Thoracic aorta (tissue), 2 donors: ENCODE measurements at regions not wholly inside any gene's neighbourhood (a gene's known extent, or its start where the extent isn't known, plus 50 kb on each side); places are given as distances from the start of the nearest gene placed in this dataset.

Experiments
- ATAC-seq: fragments of 150-250 bp; one replicate; pipeline ENCODE4 v1.8.0; 2017; ENCODE audit warnings: low read depth; ENCODE audit not compliant: insufficient number of reproducible peaks, low FRiP score
- DNase-seq: peaks from one replicate; pipeline ENCODE4 v3.0.0-alpha.2; 2020; ENCODE audit warnings: low spot score
- H3K27ac ChIP-seq, 2 donors: fragments of 200-600 bp; sonication (generic); 1 replicate in 1 of 2; 2 replicates in 1 of 2; pipeline ENCODE4 v1.5.1; 2016; ENCODE audit warnings: mild to moderate bottlenecking in 2 of 2, moderate library complexity in 2 of 2
- H3K27me3 ChIP-seq: fragments of 200-600 bp; sonication (generic); replicated peaks from 2 replicates; pipeline ENCODE4 v1.6.0; 2016; ENCODE audit warnings: mild to moderate bottlenecking; ENCODE audit not compliant: insufficient read depth
- H3K36me3 ChIP-seq: fragments of 200-600 bp; sonication (generic); one replicate; pipeline ENCODE4 v1.5.1; 2016
- H3K4me1 ChIP-seq, 2 donors: fragments of 200-600 bp; sonication (generic); 1 replicate in 1 of 2; 2 replicates in 1 of 2; pipeline versions ENCODE4 v1.5.1 to v1.6.0; 2016; ENCODE audit warnings: low read depth in 2 of 2, mild to moderate bottlenecking in 1 of 2; ENCODE audit not compliant: control insufficient read depth in 1 of 2
- H3K4me3 ChIP-seq: fragments of 200-600 bp; sonication (generic); 2 replicates; pipeline ENCODE4 v1.5.1; 2016; ENCODE audit warnings: mild to moderate bottlenecking
- H3K9me3 ChIP-seq: fragments of 200-600 bp; sonication (generic); 2 replicates; pipeline ENCODE4 v1.5.1; 2016
- TF ChIP-seq, protein P1 (sequence below): fragments of 200-600 bp; sonication (generic); IDR thresholded peaks from one replicate; pipeline ENCODE4 v1.5.1; 2019; ENCODE audit warnings: antibody characterized with exemption

DNA sequence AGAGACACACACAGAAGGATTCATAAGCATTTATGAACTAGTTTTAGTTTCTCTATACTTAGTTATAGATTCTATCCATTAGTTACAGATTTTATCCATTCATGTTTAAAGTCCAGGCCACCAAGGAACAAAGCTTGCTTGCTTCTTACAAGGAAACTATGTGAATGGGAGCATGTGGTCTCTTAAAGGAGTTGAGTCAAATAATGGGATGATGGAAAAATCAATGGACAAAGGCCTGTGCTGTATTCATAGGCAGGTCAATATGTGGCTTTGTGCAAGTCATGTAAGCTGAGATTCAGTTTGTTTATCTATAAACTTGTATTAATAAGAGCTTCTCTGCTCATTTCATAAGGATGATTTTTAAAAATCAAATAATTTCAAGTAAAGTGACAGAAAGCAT lies 172.8 kb upstream of the CDK1 start:
- no peak overlapping the region for H3K4me3 ChIP-seq
- ATAC-seq (no peak), DNase-seq (no peak)
- no peaks in the 10 kb centered on the region for H3K9me3 ChIP-seq
- H3K27me3 ChIP-seq = no peaks in the 10 kb centered on the region
- TF ChIP-seq, protein P1, sequence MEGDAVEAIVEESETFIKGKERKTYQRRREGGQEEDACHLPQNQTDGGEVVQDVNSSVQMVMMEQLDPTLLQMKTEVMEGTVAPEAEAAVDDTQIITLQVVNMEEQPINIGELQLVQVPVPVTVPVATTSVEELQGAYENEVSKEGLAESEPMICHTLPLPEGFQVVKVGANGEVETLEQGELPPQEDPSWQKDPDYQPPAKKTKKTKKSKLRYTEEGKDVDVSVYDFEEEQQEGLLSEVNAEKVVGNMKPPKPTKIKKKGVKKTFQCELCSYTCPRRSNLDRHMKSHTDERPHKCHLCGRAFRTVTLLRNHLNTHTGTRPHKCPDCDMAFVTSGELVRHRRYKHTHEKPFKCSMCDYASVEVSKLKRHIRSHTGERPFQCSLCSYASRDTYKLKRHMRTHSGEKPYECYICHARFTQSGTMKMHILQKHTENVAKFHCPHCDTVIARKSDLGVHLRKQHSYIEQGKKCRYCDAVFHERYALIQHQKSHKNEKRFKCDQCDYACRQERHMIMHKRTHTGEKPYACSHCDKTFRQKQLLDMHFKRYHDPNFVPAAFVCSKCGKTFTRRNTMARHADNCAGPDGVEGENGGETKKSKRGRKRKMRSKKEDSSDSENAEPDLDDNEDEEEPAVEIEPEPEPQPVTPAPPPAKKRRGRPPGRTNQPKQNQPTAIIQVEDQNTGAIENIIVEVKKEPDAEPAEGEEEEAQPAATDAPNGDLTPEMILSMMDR = no peak
- H3K36me3 ChIP-seq = no peaks in the 10 kb centered on the region
- H3K27ac ChIP-seq = no peak overlapping the region
- no peaks in the 10 kb centered on the region for H3K4me1 ChIP-seq

DNA sequence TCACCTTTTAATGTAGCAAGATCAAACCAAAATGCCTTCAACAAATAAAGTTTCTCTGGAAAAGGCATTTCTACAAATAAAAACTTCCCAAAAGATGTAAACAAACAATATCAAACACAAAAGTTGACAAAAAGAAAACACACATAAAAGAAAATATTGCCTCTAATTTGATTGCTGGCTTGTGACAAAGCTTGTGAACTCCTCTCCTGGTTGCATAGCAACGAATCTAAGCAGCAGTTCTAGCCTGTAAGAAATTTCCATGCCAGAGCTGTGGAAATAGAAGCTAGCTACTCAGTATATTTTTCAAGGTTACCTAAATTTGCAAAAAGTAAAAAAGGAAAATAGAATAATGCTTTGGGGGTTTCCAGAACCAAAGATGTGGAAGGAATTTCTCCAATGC lies 173.9 kb upstream of the CDK1 start:
- H3K4me3 ChIP-seq = no peak overlapping the region
- TF ChIP-seq, protein P1 = no peak
- H3K27ac ChIP-seq = no peak overlapping the region
- H3K27me3 ChIP-seq = no peaks in the 10 kb centered on the region
- H3K4me1 ChIP-seq = no peaks in the 10 kb centered on the region
- DNase-seq = no peak
- ATAC-seq = no peak
- no peaks in the 10 kb centered on the region for H3K36me3 ChIP-seq
- no peaks in the 10 kb centered on the region for H3K9me3 ChIP-seq

DNA sequence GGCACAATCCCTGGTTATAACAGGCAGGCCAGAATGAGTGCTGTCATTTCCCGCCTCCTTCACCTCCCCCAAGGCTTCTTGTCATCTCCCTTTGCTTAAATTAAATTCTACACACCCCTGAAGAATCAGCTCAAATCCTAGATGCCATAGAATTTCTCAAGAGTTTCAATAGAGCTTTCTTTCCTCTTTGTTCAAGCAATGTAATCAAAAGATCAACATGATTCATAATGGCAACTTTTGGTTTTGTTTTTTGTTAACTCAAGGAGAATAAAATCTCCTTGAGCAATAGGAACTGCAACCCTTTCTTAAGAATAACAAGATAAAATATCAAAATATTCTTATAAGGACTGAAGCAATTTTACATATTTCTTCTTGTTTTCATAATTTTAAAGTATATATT lies 180.8 kb upstream of the CDK1 start:
- Histone ChIP-seq H3K36me3 (no peaks in the 10 kb centered on the region), H3K4me1 (no peaks in the 10 kb centered on the region), H3K4me3 (no peak overlapping the region), H3K9me3 (no peaks in the 10 kb centered on the region), H3K27ac (no peak overlapping the region), H3K27me3 (no peaks in the 10 kb centered on the region)
- DNase-seq (no peak), ATAC-seq (no peak)
- TF ChIP-seq, protein P1 = no peak

DNA sequence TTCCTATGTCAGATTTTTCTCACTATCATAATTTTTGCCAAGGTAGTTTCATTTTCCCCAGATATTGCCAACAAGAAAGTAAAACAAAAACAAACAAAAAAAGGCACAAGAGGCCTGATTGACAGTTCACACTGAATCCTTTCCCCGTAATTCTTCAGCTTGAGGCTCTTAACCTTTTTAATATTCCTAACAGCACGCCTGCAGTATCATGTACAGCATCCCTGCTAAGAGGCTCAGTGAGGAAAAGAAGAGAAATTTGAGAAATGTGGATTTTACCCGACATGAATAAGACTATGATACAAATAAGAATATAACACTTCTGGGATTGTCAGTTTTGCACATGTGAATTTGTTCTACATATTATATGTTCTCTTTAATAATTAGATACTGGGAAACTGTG lies 182.4 kb upstream of the CDK1 start:
- Histone ChIP-seq H3K27me3 (no peaks in the 10 kb centered on the region), H3K9me3 (no peaks in the 10 kb centered on the region), H3K36me3 (no peaks in the 10 kb centered on the region), H3K4me1 (no peaks in the 10 kb centered on the region), H3K4me3 (no peak overlapping the region), H3K27ac (no peak overlapping the region)
- TF ChIP-seq, protein P1 = no peak
- ATAC-seq (no peak), DNase-seq (no peak)

DNA sequence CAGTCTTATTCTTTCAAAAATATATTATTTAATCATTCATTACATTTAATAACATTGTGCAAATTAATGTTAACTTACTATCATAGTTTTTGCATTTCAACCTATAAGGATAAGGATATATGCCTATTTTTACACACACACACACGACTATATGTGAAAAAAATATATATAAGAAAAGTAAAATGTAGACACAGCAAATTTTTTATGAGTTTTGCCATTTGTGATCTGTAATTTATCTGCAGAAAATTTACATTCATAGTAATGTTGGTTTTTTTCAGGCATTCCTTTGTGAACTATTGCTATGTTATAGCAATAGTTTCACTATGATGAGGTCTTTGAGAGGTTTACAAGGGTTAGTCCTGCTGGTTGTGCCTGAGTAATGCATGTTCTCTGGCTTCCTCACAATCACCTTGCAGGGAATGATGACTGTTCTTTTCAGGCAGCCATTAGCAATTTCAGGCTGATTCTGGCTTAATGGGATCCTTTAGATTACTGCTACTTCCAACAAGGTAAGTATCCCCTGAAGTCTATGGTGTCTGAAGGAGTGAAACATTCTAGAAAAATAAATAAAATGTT lies 183.7 kb upstream of the CDK1 start:
- Histone ChIP-seq H3K9me3 (no peaks in the 10 kb centered on the region), H3K27me3 (no peaks in the 10 kb centered on the region), H3K27ac (no peak overlapping the region), H3K4me3 (no peak overlapping the region), H3K4me1 (no peaks in the 10 kb centered on the region), H3K36me3 (no peaks in the 10 kb centered on the region)
- TF ChIP-seq, protein P1 = no peak
- no peak for ATAC-seq
- DNase-seq = no peak
